Choroid plexus epithelial cell (primary cell): ENCODE measurements at regions not wholly inside any gene's neighbourhood (a gene's known extent, or its start where the extent isn't known, plus 50 kb on each side); places are given as distances from the start of the nearest gene placed in this dataset.

Source experiments
- DNase-seq: peaks from one replicate; pipeline ENCODE4 v3.0.0-alpha.2; 2010; ENCODE audit warnings: low read depth
- H3K4me3 ChIP-seq: 2 replicates; pipeline ENCODE4 v1.5.1; 2011; ENCODE audit warnings: low read depth, mild to moderate bottlenecking, control low read depth, low read length, moderate library complexity
- TF ChIP-seq, protein P1 (sequence below): conservative IDR thresholded peaks from 2 replicates; pipeline ENCODE4 v1.5.1; 2011; ENCODE audit warnings: low read depth, mild to moderate bottlenecking, control low read depth, inconsistent platforms, low read length, moderate library complexity

DNA sequence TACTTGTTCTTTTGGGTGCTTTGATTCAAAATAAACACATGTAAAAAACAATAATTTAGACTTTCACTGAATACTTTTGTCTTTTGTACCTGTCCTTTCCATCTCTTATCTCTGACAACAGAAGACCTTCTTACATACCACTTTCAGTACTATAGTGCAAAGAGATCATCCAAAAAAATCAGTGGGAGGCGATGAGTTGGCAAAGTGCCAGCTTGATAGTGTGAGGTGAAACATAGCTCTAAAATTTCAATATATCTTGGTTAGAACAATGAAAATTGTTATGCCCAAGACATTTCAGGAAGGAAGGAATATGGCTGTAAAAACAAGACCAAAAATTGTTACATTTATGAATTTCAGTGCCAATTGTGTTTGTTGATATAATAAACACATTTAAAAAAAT, 390.2 kb upstream of the COBL start:
- DNase-seq: no peak
- no peak overlapping the region for H3K4me3 ChIP-seq
- TF ChIP-seq, protein P1, sequence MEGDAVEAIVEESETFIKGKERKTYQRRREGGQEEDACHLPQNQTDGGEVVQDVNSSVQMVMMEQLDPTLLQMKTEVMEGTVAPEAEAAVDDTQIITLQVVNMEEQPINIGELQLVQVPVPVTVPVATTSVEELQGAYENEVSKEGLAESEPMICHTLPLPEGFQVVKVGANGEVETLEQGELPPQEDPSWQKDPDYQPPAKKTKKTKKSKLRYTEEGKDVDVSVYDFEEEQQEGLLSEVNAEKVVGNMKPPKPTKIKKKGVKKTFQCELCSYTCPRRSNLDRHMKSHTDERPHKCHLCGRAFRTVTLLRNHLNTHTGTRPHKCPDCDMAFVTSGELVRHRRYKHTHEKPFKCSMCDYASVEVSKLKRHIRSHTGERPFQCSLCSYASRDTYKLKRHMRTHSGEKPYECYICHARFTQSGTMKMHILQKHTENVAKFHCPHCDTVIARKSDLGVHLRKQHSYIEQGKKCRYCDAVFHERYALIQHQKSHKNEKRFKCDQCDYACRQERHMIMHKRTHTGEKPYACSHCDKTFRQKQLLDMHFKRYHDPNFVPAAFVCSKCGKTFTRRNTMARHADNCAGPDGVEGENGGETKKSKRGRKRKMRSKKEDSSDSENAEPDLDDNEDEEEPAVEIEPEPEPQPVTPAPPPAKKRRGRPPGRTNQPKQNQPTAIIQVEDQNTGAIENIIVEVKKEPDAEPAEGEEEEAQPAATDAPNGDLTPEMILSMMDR: no peak

DNA sequence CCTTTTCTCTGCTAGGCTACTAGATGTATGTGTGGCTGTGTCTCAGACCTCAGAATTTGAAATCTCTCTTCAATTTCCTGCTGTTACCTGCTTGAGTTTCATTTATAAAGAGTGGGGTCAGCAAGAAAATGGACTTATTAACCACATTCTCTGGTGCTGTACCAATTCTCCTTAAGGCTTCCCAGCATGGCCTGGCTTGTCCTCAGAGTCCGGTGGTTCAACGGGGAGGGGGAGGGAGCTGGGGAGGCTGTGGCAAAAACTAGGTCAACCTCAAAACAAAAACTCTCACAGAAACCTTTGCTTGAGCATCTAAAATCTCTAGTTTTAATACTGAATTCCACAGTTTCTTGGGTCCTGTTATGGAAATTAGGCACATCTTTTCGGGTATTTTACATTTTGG, 389.1 kb upstream of the COBL start:
- H3K4me3 ChIP-seq: no peak overlapping the region
- no peak for DNase-seq
- TF ChIP-seq, protein P1: no peak

DNA sequence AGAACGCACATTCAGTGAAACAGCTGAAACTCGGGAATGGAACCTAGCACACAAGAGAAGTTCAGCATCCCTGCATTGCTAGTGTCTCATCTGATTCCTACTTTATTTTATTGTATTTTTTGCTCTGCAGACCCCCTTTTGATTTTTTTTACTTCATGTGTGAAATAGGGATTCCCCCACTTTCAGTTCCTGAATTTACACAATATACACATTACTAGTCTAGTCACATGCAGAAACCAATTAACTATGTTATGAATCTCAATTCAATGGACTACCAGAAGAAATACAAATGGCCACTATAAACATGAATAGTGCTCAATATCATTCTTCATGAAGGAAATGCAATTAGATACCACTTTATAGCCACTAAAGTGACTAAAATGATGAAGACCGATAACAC, 386.1 kb upstream of the COBL start:
- H3K4me3 ChIP-seq: no peak overlapping the region
- TF ChIP-seq, protein P1: no peak
- DNase-seq: no peak

DNA sequence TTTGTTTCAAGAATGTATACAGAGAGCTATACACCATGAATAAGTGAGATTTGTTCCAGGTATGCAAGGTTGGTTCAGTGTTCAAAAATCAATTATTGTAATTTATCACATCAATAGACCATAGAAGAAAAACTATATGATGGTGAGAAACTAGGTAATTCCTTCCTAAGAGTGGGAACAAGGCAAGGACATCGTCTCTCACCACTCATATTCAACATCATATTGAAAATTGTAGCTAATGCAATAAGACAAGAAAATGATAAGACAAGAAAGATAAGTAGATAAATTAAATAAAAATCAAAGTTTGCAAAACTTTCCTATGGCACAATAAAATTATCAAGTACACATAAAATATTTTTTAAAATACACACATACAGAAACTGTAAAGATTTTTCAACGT, 385.3 kb upstream of the COBL start:
- H3K4me3 ChIP-seq: no peak overlapping the region
- no peak for DNase-seq
- TF ChIP-seq, protein P1: no peak

DNA sequence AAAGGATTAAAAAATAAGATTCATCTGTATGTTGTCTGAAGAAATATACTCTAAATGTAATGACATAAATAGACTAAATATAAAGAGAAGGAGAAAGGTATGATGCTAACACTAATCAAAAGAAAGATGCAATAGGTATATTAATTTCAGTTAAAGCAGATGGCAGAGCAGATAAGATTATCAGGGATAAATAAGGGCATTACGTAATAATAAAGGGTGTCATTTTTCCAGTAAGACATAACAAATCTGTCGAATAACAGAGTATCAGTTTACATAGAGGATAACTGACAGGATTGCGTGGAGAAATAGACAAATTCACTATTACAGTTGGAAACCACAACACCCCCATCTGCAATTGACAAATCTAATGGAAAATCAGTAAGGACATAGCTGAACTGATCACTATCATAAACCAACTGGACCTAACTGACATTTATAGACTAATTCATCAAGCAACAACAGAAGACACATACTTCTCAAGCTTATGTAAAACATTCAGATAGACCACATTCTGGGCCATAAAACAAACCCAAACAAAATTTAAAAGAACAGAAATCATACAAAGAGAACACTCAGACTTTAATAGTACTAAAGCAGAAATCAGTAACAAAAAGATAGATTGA, 384.1 kb upstream of the COBL start:
- H3K4me3 ChIP-seq: no peak overlapping the region
- DNase-seq: no peak

DNA sequence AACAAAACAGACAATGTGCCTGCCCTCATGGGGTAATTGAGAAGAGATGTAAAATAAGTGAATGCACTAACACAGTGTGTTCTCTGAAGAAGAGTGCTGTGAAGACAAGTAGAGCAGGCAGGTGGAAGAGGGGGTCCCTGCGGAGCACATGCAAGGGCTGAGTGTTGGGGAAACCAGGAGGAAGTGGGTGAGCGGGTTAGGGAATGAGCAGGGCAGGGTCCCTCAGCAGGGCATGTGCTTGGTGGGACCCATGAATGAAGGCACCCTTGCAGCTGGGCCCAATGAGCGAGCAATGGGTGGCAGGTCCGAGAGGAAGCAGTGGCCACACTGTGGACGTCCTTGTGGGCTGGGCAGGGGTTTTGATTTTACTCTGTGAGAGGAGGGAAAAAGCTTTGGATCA, 376.6 kb upstream of the COBL start:
- DNase-seq: no peak
- TF ChIP-seq, protein P1: no peak
- no peak overlapping the region for H3K4me3 ChIP-seq

More for the DNA sequence above, 384.1 kb upstream of the COBL start:
- TF ChIP-seq, protein P1: no peak

DNA sequence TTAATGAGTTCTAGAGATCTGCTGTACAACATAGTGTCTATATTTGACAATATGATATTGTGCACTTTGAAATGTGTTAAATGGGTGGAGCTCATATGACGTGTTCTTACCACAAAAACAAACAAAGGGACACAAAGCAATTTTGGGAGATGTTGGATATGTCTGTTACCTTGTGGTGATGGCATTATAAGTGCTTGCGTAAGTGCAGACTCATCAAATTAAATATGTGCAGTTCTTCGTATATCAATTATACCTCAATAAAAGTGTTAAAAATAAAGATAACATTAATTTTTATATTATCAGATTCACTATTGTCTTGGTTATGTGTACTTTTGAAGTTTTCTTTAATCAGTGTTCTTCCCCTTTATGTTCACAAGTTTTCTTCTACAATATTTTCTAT, 372.9 kb upstream of the COBL start:
- TF ChIP-seq, protein P1: no peak
- no peak for DNase-seq
- H3K4me3 ChIP-seq: no peak overlapping the region
